ENCODE measurements at regions not wholly inside any gene's neighbourhood (a gene's known extent, or its start where the extent isn't known, plus 50 kb on each side); places are given as distances from the start of the nearest gene placed in this dataset.

DNA sequence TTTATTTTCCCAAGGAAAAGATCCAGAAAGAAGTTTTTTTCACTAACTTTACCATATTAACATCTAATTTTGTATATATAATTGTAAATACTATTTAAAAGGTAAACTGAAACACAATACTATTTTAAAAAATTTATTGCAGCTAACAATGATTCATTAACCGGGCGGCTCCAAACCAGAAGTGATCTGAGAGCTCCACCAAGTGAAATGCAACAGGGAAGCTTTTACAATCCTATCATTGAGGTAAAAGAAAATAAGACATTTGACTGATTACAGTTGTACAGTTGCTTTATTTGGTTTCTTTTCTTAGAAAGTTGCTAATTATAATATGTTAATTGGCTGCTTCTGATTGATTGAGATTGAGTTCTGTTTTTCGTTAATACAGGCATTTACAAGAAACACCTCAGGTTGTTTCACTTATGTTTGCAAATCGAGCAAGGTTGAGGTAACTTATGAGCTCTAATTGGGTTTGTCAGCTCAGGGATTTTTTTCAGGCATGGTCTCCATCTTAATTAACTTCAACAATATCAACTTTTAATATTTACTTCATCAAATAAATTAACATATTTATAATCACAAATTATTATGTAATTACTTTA lies 220.2 kb upstream of the UGT8 start:
- TF ChIP-seq, protein P1, sequence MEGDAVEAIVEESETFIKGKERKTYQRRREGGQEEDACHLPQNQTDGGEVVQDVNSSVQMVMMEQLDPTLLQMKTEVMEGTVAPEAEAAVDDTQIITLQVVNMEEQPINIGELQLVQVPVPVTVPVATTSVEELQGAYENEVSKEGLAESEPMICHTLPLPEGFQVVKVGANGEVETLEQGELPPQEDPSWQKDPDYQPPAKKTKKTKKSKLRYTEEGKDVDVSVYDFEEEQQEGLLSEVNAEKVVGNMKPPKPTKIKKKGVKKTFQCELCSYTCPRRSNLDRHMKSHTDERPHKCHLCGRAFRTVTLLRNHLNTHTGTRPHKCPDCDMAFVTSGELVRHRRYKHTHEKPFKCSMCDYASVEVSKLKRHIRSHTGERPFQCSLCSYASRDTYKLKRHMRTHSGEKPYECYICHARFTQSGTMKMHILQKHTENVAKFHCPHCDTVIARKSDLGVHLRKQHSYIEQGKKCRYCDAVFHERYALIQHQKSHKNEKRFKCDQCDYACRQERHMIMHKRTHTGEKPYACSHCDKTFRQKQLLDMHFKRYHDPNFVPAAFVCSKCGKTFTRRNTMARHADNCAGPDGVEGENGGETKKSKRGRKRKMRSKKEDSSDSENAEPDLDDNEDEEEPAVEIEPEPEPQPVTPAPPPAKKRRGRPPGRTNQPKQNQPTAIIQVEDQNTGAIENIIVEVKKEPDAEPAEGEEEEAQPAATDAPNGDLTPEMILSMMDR (IDR thresholded peaks at IDR 0.05): no peak
- no peak for TF ChIP-seq POLR2A (IDR thresholded peaks at IDR 0.05)

Data from testis (tissue), 2 donors.